ENCODE measurements at regions not wholly inside any gene's neighbourhood (a gene's known extent, or its start where the extent isn't known, plus 50 kb on each side); places are given as distances from the start of the nearest gene placed in this dataset.
"Not testable (repeated sequence)": the region's sequence is repeated elsewhere in the genome, so short reads cannot be mapped to it uniquely, and the experiment has no call there.

DNA sequence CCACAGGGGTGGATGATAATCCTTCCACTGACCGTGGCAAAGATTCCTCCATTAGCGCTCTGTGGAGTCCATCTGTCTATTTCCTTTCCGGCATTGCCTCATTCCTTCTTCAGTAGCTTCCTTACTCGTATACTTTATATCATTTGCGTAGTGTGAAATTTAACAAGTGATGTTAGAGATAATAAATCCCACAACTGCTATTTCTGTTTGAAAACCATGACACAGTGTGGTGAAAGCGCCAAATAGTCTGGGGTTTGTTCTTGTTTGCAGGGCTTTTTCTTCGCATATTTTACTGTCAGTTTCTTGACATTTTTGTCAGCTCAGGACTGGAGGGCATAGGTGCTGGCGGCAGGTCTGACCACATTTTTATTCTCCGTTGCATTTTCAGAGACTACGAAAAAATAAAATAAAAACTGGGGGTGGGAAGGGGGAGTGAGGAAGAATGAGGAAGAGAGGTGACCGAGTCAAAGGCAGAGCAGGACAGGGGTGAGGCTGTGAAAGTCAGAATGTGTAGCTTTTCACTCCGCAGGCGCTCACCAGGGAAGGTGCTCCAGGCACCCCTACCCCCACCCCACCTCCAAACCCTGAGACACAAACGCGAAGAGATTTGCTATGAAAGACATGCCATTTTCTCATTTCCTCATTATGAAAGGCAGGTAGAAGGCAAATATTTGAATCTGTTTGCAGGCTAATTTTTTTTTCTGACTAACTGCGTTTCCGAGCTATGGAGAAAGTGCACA lies 965.0 kb downstream of the MCTP2 start:
- TF ChIP-seq, protein P1, sequence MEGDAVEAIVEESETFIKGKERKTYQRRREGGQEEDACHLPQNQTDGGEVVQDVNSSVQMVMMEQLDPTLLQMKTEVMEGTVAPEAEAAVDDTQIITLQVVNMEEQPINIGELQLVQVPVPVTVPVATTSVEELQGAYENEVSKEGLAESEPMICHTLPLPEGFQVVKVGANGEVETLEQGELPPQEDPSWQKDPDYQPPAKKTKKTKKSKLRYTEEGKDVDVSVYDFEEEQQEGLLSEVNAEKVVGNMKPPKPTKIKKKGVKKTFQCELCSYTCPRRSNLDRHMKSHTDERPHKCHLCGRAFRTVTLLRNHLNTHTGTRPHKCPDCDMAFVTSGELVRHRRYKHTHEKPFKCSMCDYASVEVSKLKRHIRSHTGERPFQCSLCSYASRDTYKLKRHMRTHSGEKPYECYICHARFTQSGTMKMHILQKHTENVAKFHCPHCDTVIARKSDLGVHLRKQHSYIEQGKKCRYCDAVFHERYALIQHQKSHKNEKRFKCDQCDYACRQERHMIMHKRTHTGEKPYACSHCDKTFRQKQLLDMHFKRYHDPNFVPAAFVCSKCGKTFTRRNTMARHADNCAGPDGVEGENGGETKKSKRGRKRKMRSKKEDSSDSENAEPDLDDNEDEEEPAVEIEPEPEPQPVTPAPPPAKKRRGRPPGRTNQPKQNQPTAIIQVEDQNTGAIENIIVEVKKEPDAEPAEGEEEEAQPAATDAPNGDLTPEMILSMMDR (IDR thresholded peaks at IDR 0.05; ENCODE audit: unreplicated experiment) = no peak
- BruUV-seq (replicated peaks) = no TSS peak
- Mint-ChIP-seq H3K4me3 (ENCODE audit: low read depth, unreplicated experiment) (peak overlapping the region; percentile 80), H3K9me3 (ENCODE audit: low read depth, unreplicated experiment) (peaks cover 5% of the 10 kb centered on the region), H3K4me1 (ENCODE audit: low read depth, unreplicated experiment) (peaks cover 16% of the 10 kb centered on the region), H3K36me3 (ENCODE audit: insufficient read depth, unreplicated experiment) (peaks cover 12% of the 10 kb centered on the region), H3K27ac (ENCODE audit: unreplicated experiment) (peak overlapping the region; percentile 78), H3K27me3 (ENCODE audit: unreplicated experiment) (no peaks in the 10 kb centered on the region)
- intact Hi-C loops (cut with micrococcal nuclease; ENCODE audit: unreplicated experiment) = loop anchor here (5.0 kb wide), 1 partner anchor 51 kb away; no protein-coding TSS in a partner anchor
- CTCF ChIA-PET = interaction anchor here (0.6 kb wide), 1 partner anchor 603 kb away, joined by 3 read pairs; no protein-coding TSS in a partner anchor
- peak; percentile 53 for DNase-seq

DNA sequence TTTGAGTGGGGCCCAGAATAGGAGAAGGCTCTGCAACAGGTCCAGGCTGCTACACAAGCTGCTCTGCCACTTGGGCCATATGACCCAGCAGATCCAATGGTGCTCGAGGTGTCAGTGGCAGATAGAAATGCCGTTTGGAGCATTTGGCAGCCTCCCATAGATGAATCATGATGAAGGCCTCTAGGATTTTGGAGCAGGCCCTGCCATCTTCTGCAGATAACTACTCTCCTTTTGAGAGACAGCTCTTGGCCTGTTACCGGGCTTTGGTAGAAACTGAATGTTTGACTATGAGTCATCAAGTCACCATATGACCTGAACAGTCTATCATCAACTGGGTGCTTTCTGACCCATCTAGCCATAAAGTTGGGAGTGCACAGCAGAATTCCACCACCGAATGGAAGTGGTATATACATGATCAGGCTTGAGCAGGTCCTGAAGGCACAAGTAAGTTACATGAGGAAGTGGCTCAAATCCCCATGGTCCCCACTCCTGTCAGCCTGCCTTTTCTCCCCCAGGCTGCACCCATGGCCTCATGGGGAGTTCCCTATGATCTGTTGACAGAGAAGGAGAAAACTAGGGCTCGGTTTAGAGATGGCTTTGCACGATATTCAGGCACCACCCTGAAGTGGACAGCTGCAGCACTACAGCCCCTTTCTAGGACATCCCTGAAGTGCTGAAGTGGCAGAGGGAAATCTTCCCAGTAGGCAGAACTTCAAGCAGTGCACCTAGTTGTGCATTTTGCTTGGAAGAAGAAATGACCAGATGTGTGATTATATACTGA lies 971.4 kb downstream of the MCTP2 start:
- no TSS peak for BruUV-seq (replicated peaks)
- Mint-ChIP-seq H3K36me3 (ENCODE audit: insufficient read depth, unreplicated experiment) (no peaks in the 10 kb centered on the region), H3K27ac (ENCODE audit: unreplicated experiment) (no peak overlapping the region), H3K4me3 (ENCODE audit: low read depth, unreplicated experiment) (no peak overlapping the region), H3K4me1 (ENCODE audit: low read depth, unreplicated experiment) (no peaks in the 10 kb centered on the region), H3K9me3 (ENCODE audit: low read depth, unreplicated experiment) (peaks cover 13% of the 10 kb centered on the region), H3K27me3 (ENCODE audit: unreplicated experiment) (no peaks in the 10 kb centered on the region)
- DNase-seq = no peak
- TF ChIP-seq, protein P1 (IDR thresholded peaks at IDR 0.05; ENCODE audit: unreplicated experiment) = no peak
- intact Hi-C loops (cut with micrococcal nuclease; ENCODE audit: unreplicated experiment) = no loop called here
- CTCF ChIA-PET = no interaction called here

DNA sequence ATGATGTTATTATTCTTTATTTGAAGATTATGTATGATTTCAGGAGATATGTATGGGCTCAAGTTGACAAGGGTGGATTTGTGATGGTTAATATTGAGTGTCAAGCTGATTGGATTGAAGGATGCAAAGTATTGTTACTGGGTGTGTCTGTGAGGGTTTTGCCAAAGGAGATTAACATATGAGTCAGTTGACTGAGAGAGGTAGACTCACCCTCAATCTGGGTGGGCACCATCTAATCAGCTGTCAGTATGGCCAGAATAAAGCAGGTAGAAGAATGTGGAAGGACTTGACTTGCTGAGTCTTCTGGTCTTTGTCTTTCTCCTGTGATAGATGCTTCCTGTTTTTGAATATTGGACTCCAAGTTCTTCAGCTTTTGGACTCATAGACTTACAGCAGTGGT lies 973.7 kb downstream of the MCTP2 start:
- TF ChIP-seq, protein P1 (IDR thresholded peaks at IDR 0.05; ENCODE audit: unreplicated experiment) = no peak
- Mint-ChIP-seq H3K4me1 (ENCODE audit: low read depth, unreplicated experiment) (no peaks in the 10 kb centered on the region), H3K9me3 (ENCODE audit: low read depth, unreplicated experiment) (peaks cover 20% of the 10 kb centered on the region), H3K27ac (ENCODE audit: unreplicated experiment) (no peak overlapping the region), H3K27me3 (ENCODE audit: unreplicated experiment) (no peaks in the 10 kb centered on the region), H3K36me3 (ENCODE audit: insufficient read depth, unreplicated experiment) (no peaks in the 10 kb centered on the region), H3K4me3 (ENCODE audit: low read depth, unreplicated experiment) (no peak overlapping the region)
- DNase-seq = no peak
- BruUV-seq (replicated peaks) = no TSS peak
- CTCF ChIA-PET = no interaction called here
- intact Hi-C loops (cut with micrococcal nuclease; ENCODE audit: unreplicated experiment) = no loop called here

DNA sequence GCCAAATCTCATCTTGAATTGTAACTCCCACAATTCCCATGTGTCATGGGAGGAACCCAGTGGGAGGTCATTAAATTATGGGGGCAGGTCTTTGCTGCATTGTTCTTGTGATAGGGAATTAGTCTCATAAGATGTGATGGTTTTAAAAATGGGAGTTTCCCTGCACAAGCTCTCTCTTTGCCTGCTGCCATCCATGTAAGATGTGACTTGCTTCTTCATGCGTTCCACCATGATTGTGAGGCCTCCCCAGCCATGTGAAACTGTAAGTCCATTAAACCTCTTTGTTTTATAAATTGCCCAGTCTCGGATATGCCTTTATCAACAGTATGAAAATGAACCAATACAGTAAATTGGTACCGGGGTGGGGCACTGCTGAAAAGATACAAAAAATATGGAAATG lies 974.5 kb downstream of the MCTP2 start:
- CTCF ChIA-PET; intact Hi-C loops (cut with micrococcal nuclease; ENCODE audit: unreplicated experiment); H3K4me3 Mint-ChIP-seq (ENCODE audit: low read depth, unreplicated experiment); H3K27ac Mint-ChIP-seq (ENCODE audit: unreplicated experiment); H3K4me1 Mint-ChIP-seq (ENCODE audit: low read depth, unreplicated experiment); DNase-seq; H3K27me3 Mint-ChIP-seq (ENCODE audit: unreplicated experiment); BruUV-seq (replicated peaks); H3K36me3 Mint-ChIP-seq (ENCODE audit: insufficient read depth, unreplicated experiment): not testable (repeated sequence)
- peaks cover 14% of the 10 kb centered on the region for H3K9me3 Mint-ChIP-seq (ENCODE audit: low read depth, unreplicated experiment)

Data from Calu3 (cell line).